Motor neuron (in vitro differentiated cells): ENCODE measurements at regions not wholly inside any gene's neighbourhood (a gene's known extent, or its start where the extent isn't known, plus 50 kb on each side); places are given as distances from the start of the nearest gene placed in this dataset.

Source experiments
- ATAC-seq, 8 experiments: fragments of 200-7000 bp; cut with Tn5 transposase; replicated peaks in 6 of 8; 2 replicates each; pipeline ENCODE4 v1.8.0; 2021; ENCODE audit warnings: mild to moderate bottlenecking in 8 of 8, moderate library complexity in 8 of 8
- H3K27ac ChIP-seq, 2 donors: fragments of 250-450 bp; sonication (Bioruptor Pico); 2 replicates each; pipeline ENCODE4 v1.9.0; 2021; ENCODE audit warnings: antibody characterized with exemption in 2 of 2, mild to moderate bottlenecking in 2 of 2, moderate library complexity in 1 of 2
- H3K4me1 ChIP-seq, 2 donors: fragments of 250-450 bp; sonication (Bioruptor Pico); replicated peaks in 1 of 2; 2 replicates each; pipeline ENCODE4 v1.6.1; 2021; ENCODE audit warnings: antibody characterized with exemption in 2 of 2, mild to moderate bottlenecking in 2 of 2, moderate library complexity in 1 of 2
- H3K4me3 ChIP-seq, 5 donors: fragments of 250-450 bp; sonication (Bioruptor Pico); 2 replicates each; pipeline ENCODE4 v1.9.0; 2021; ENCODE audit warnings: antibody characterized with exemption in 5 of 5, mild to moderate bottlenecking in 5 of 5, moderate library complexity in 4 of 5
- whole genome bisulfite sequencing, 10 experiments: fragments of 450-650 bp; shearing (Covaris generic); methylation state at CpG; one replicate each; pipeline ENCODE4 v1.0.0; 2022; 5-methylcytosine and 5-hydroxymethylcytosine counted together
- in situ Hi-C, 9 experiments: fragments of 400-800 bp; cut with MboI; loops; one replicate each; pipeline ENCODE4 v1.15.0; 2021; ENCODE audit warnings: low sequenced_read_pairs in 9 of 9, low pct_unique_long_range_greater_than_20kb in 2 of 9; ENCODE audit not compliant: unreplicated experiment in 9 of 9

- Histone ChIP-seq H3K4me3 (no peak overlapping the region), H3K27ac (no peak overlapping the region), H3K4me1 (no peaks in the 10 kb centered on the region)
- ATAC-seq: no peak
- WGBS, 10 experiments: 47 to 83% (median 65%) methylated on average over 1 to 4 of the region's 4 CpGs; no CpG with 5 or more reads in 4 of the 10 experiments
- in situ Hi-C loops: no loop called here
These were observed 51.1 kb upstream of the SSTR4 start for GRCh38 chr20:22984008-22984407.

GRCh38 chr20:22984606-22985005, 50.5 kb upstream of the SSTR4 start:
- 10 to 100% (median 71%) methylated on average over 1 to 3 of the region's 8 CpGs; no CpG with 5 or more reads in 3 of the 10 experiments for WGBS, 10 experiments

GRCh38 chr20:22985239-22985778, 49.8 kb upstream of the SSTR4 start:
- no peak for ATAC-seq

More at GRCh38 chr20:22984606-22985005, 50.5 kb upstream of the SSTR4 start:
- H3K4me3 ChIP-seq: no peak overlapping the region
- no peaks in the 10 kb centered on the region for H3K4me1 ChIP-seq
- H3K27ac ChIP-seq: no peak overlapping the region
- ATAC-seq: no peak
- in situ Hi-C loops: no loop called here

More at GRCh38 chr20:22985239-22985778, 49.8 kb upstream of the SSTR4 start:
- no peaks in the 10 kb centered on the region for H3K4me1 ChIP-seq
- in situ Hi-C loops: no loop called here
- H3K27ac ChIP-seq: no peak overlapping the region
- whole genome bisulfite sequencing, 10 experiments: 24 to 100% (median 75%) methylated on average over 1 to 5 of the region's 5 CpGs; no CpG with 5 or more reads in 3 of the 10 experiments
- no peak overlapping the region for H3K4me3 ChIP-seq
